Fibroblast of lung (primary cell): ENCODE measurements at regions not wholly inside any gene's neighbourhood (a gene's known extent, or its start where the extent isn't known, plus 50 kb on each side); places are given as distances from the start of the nearest gene placed in this dataset.

Experiments used
- DNase-seq, 2 donors: peaks; one replicate each; pipeline versions ENCODE4 v3.0.0 to v3.0.0-alpha.2; 2010; ENCODE audit warnings: low read depth in 2 of 2
- H2AFZ ChIP-seq: 2 replicates; pipeline ENCODE4 v1.5.1; 2012; ENCODE audit warnings: low read length, control low read depth, inconsistent platforms
- H3K27ac ChIP-seq: 2 replicates; pipeline ENCODE4 v1.5.1; 2011; ENCODE audit warnings: low read length, control low read depth; ENCODE audit not compliant: insufficient read depth
- H3K27me3 ChIP-seq: 2 replicates; pipeline ENCODE4 v1.5.1; 2011; ENCODE audit warnings: mild to moderate bottlenecking, low read length; ENCODE audit not compliant: control insufficient read depth, insufficient read depth
- H3K36me3 ChIP-seq: 2 replicates; pipeline ENCODE4 v1.5.1; 2011; ENCODE audit warnings: low read length; ENCODE audit not compliant: control insufficient read depth, insufficient read depth
- H3K4me1 ChIP-seq: 2 replicates; pipeline ENCODE4 v1.5.1; 2011; ENCODE audit warnings: low read length; ENCODE audit not compliant: control insufficient read depth, insufficient read depth; ENCODE audit errors: extremely low read depth
- H3K4me2 ChIP-seq: 2 replicates; pipeline ENCODE4 v1.5.1; 2011; ENCODE audit warnings: low read length, control low read depth; ENCODE audit not compliant: insufficient read depth; ENCODE audit errors: extremely low read depth
- H3K4me3 ChIP-seq, 4 experiments: fragments of 200-600 bp in 1 of 4; sonication (generic) in 1 of 4; replicated peaks in 1 of 4; 2 replicates each; pipeline ENCODE4 v1.5.1; 2011 to 2016; ENCODE audit warnings: low read length in 4 of 4, low read depth in 3 of 4, mild to moderate bottlenecking in 3 of 4, control low read depth in 2 of 4, inconsistent platforms in 1 of 4, mixed read lengths in 1 of 4; ENCODE audit not compliant: insufficient read depth in 1 of 4; ENCODE audit errors: control extremely low read depth in 1 of 4
- H3K79me2 ChIP-seq: 2 replicates; pipeline ENCODE4 v1.5.1; 2012; ENCODE audit warnings: mild to moderate bottlenecking, low read length, inconsistent platforms; ENCODE audit not compliant: control insufficient read depth, insufficient read depth
- H3K9ac ChIP-seq: 2 replicates; pipeline ENCODE4 v1.5.1; 2011; ENCODE audit warnings: mild to moderate bottlenecking, low read length, control low read depth; ENCODE audit not compliant: insufficient read depth
- H3K9me3 ChIP-seq: 2 replicates; pipeline ENCODE4 v1.5.1; 2012; ENCODE audit warnings: low read depth, low read length; ENCODE audit not compliant: control insufficient read depth, insufficient read depth
- H4K20me1 ChIP-seq: 2 replicates; pipeline ENCODE4 v1.5.1; 2011; ENCODE audit warnings: low read length; ENCODE audit not compliant: control insufficient read depth, insufficient read depth; ENCODE audit errors: extremely low read depth
- CTCF ChIP-seq, 2 donors: IDR thresholded peaks in 1 of 2; conservative IDR thresholded peaks in 1 of 2; 1 replicate in 1 of 2; 2 replicates in 1 of 2; pipeline ENCODE4 v1.5.1; 2011 to 2012; ENCODE audit warnings: low read length in 2 of 2, control low read depth in 1 of 2, inconsistent platforms in 1 of 2, low read depth in 1 of 2, mild to moderate bottlenecking in 1 of 2
- EZH2 ChIP-seq: IDR thresholded peaks from 2 replicates; pipeline ENCODE4 v1.5.1; 2012; ENCODE audit warnings: low read length, control low read depth, mild to moderate bottlenecking; ENCODE audit errors: missing control alignments

- no peak overlapping the region for H3K4me2 ChIP-seq
- H3K4me3 ChIP-seq, result no peak overlapping the region
- H3K27me3 ChIP-seq, result no peaks in the 10 kb centered on the region
- no peaks in the 10 kb centered on the region for H3K79me2 ChIP-seq
- no peaks in the 10 kb centered on the region for H3K9me3 ChIP-seq
- H3K36me3 ChIP-seq, result no peaks in the 10 kb centered on the region
- H3K27ac ChIP-seq, result no peak overlapping the region
- no peaks in the 10 kb centered on the region for H4K20me1 ChIP-seq
- no peak overlapping the region for H3K9ac ChIP-seq
- DNase-seq, result no peak
- TF ChIP-seq EZH2 (no peak), CTCF (conservative IDR thresholded peaks at IDR 0.05 in 1 of 2, IDR thresholded peaks at IDR 0.05 in 1 of 2; ENCODE audit: low read depth in 1 of 2, low read length in 2 of 2) (no peak)
- no peak overlapping the region for H2AFZ ChIP-seq
- H3K4me1 ChIP-seq, result no peaks in the 10 kb centered on the region
These were observed 308.7 kb downstream of the CBLN2 start for GRCh38 chr18:72235422-72235821.

- Histone ChIP-seq H3K27me3 (no peaks in the 10 kb centered on the region), H3K27ac (no peak overlapping the region), H4K20me1 (no peaks in the 10 kb centered on the region), H3K9me3 (no peaks in the 10 kb centered on the region), H3K4me3 (no peak overlapping the region), H3K4me1 (no peaks in the 10 kb centered on the region), H2AFZ (no peak overlapping the region), H3K4me2 (no peak overlapping the region), H3K9ac (no peak overlapping the region), H3K36me3 (no peaks in the 10 kb centered on the region), H3K79me2 (no peaks in the 10 kb centered on the region)
- TF ChIP-seq CTCF (conservative IDR thresholded peaks at IDR 0.05 in 1 of 2, IDR thresholded peaks at IDR 0.05 in 1 of 2; ENCODE audit: low read depth in 1 of 2, low read length in 2 of 2), result no peak
- no peak for TF ChIP-seq EZH2
- DNase-seq, result no peak
These were observed 311.0 kb downstream of the CBLN2 start for GRCh38 chr18:72233106-72233505.

GRCh38 chr18:72232644-72233043 is 311.5 kb downstream of the CBLN2 start:
- no peak for DNase-seq
- H3K27ac ChIP-seq, result no peak overlapping the region
- no peaks in the 10 kb centered on the region for H3K4me1 ChIP-seq
- no peak overlapping the region for H3K9ac ChIP-seq
- no peaks in the 10 kb centered on the region for H4K20me1 ChIP-seq
- no peak for TF ChIP-seq EZH2
- no peak for TF ChIP-seq CTCF (conservative IDR thresholded peaks at IDR 0.05 in 1 of 2, IDR thresholded peaks at IDR 0.05 in 1 of 2; ENCODE audit: low read depth in 1 of 2, low read length in 2 of 2)
- H3K4me2 ChIP-seq, result no peak overlapping the region
- H3K36me3 ChIP-seq, result no peaks in the 10 kb centered on the region
- no peaks in the 10 kb centered on the region for H3K9me3 ChIP-seq
- H3K4me3 ChIP-seq, result no peak overlapping the region
- no peak overlapping the region for H2AFZ ChIP-seq
- no peaks in the 10 kb centered on the region for H3K79me2 ChIP-seq
- H3K27me3 ChIP-seq, result no peaks in the 10 kb centered on the region
